Endothelial cell of umbilical vein (primary cell): ENCODE measurements at regions not wholly inside any gene's neighbourhood (a gene's known extent, or its start where the extent isn't known, plus 50 kb on each side); places are given as distances from the start of the nearest gene placed in this dataset.

Experiments used
- BruUV-seq: library from RNA; stranded (reverse); fragments of 400-500 nt; replicated peaks from 2 replicates; lab custom pipeline; 2021; lab: Mats Ljungman, UMichigan
- CTCF ChIA-PET: fragments of 300-600, 350-600 bp; sonication (Branson Sonifier 250); formaldehyde crosslinking; loops from one replicate; lab custom pipeline; 2021; ENCODE audit warnings: antibody characterized with exemption, inconsistent platforms; lab: Charles Lee
- POLR2A ChIA-PET: fragments of 300-600, 350-600 bp; sonication (Branson Sonifier 250); formaldehyde crosslinking; loops from one replicate; lab custom pipeline; 2021; ENCODE audit warnings: antibody characterized with exemption, inconsistent platforms; lab: Charles Lee
- DNase-seq: peaks from one replicate; pipeline ENCODE4 v3.0.0-alpha.2; 2011; ENCODE audit warnings: low read depth, low spot score
- FAIRE-seq: peaks from 2 replicates; lab custom pipeline; 2011; peaks lifted over from hg19 to GRCh38; lab: Jason Lieb, UNC
- H2AFZ ChIP-seq: 2 replicates; pipeline ENCODE4 v1.6.0; 2012; ENCODE audit warnings: low read depth, low read length, control low read depth, inconsistent platforms
- H3K27ac ChIP-seq: 2 replicates; pipeline ENCODE4 v1.5.1; 2011; ENCODE audit warnings: low read depth, mild to moderate bottlenecking, control low read depth, low read length, moderate library complexity; ENCODE audit not compliant: insufficient read depth
- H3K27me3 ChIP-seq, 2 experiments: 2 replicates each; pipeline versions ENCODE4 v1.6.0 to v1.6.1; 2011; ENCODE audit warnings: low read length in 2 of 2, mixed read lengths in 1 of 2; ENCODE audit not compliant: control insufficient read depth in 2 of 2, insufficient read depth in 2 of 2
- H3K36me3 ChIP-seq, 2 experiments: 2 replicates in 1 of 2; 3 replicates in 1 of 2; pipeline ENCODE4 v1.5.1; 2011; ENCODE audit warnings: low read length in 2 of 2, mild to moderate bottlenecking in 1 of 2, moderate library complexity in 1 of 2; ENCODE audit not compliant: control insufficient read depth in 2 of 2, insufficient read depth in 2 of 2; ENCODE audit errors: extremely low read depth in 1 of 2
- H3K4me1 ChIP-seq: 3 replicates; pipeline ENCODE4 v1.5.1; 2011; ENCODE audit warnings: mild to moderate bottlenecking, low read length; ENCODE audit not compliant: control insufficient read depth, insufficient read depth; ENCODE audit errors: extremely low read depth
- H3K4me2 ChIP-seq: 2 replicates; pipeline ENCODE4 v1.6.1; 2011; ENCODE audit warnings: low read length, control low read depth, mixed read lengths; ENCODE audit not compliant: insufficient read depth
- H3K4me3 ChIP-seq, 3 experiments: fragments of 200-600 bp in 1 of 3; sonication (generic), shearing (Covaris generic) in 1 of 3; replicated peaks in 1 of 3; 2 replicates each; pipeline ENCODE4 v1.5.1; 2011 to 2016; ENCODE audit warnings: control low read depth in 3 of 3, low read length in 3 of 3, mild to moderate bottlenecking in 2 of 3, inconsistent platforms in 1 of 3, low read depth in 1 of 3, moderate library complexity in 1 of 3; ENCODE audit not compliant: insufficient read depth in 1 of 3
- H3K79me2 ChIP-seq: 2 replicates; pipeline ENCODE4 v1.6.0; 2012; ENCODE audit warnings: low read length, inconsistent platforms; ENCODE audit not compliant: control insufficient read depth, insufficient read depth
- H3K9ac ChIP-seq: replicated peaks from 2 replicates; pipeline ENCODE3; 2011; ENCODE audit warnings: low read length, control low read depth; ENCODE audit not compliant: insufficient read depth; ENCODE audit errors: extremely low read depth
- H3K9me1 ChIP-seq: replicated peaks from 3 replicates; pipeline ENCODE4 v1.6.0; 2011; ENCODE audit warnings: mild to moderate bottlenecking, low read length; ENCODE audit not compliant: control insufficient read depth, insufficient read depth; ENCODE audit errors: extremely low read depth
- H3K9me3 ChIP-seq: replicated peaks from 2 replicates; pipeline ENCODE4 v1.5.1; 2012; ENCODE audit warnings: low read length, inconsistent platforms; ENCODE audit not compliant: control insufficient read depth, insufficient read depth
- H4K20me1 ChIP-seq: replicated peaks from 2 replicates; pipeline ENCODE3; 2011; ENCODE audit warnings: mild to moderate bottlenecking, low read length; ENCODE audit not compliant: control insufficient read depth, insufficient read depth; ENCODE audit errors: extremely low read depth
- CTCF ChIP-seq, 2 donors: IDR thresholded peaks; 1 replicate in 1 of 2; 2 replicates in 1 of 2; pipeline ENCODE4 v1.5.1; 2011; ENCODE audit warnings: low read length in 2 of 2, mild to moderate bottlenecking in 2 of 2, moderate library complexity in 2 of 2, control low read depth in 1 of 2, inconsistent platforms in 1 of 2, low read depth in 1 of 2; ENCODE audit not compliant: insufficient read depth in 1 of 2; ENCODE audit errors: extremely low read depth in 1 of 2
- EZH2 ChIP-seq: IDR thresholded peaks from 2 replicates; pipeline ENCODE4 v1.6.1; 2012; ENCODE audit warnings: borderline replicate concordance, low read depth, mild to moderate bottlenecking, moderate library complexity, low read length, inconsistent platforms; ENCODE audit not compliant: severe bottlenecking
- GATA2 ChIP-seq: IDR thresholded peaks from 2 replicates; pipeline ENCODE4 v1.7.0; 2011; ENCODE audit warnings: low read depth, mild to moderate bottlenecking, moderate library complexity, mixed read lengths, low read length; ENCODE audit not compliant: insufficient read length, insufficient read depth
- JUN ChIP-seq: IDR thresholded peaks from 2 replicates; pipeline ENCODE4 v1.6.1; 2011; ENCODE audit warnings: borderline replicate concordance, low read depth; ENCODE audit not compliant: insufficient read length, insufficient read depth
- MAX ChIP-seq: IDR thresholded peaks from 2 replicates; pipeline ENCODE4 v1.6.1; 2011; ENCODE audit not compliant: insufficient read depth, insufficient read length
- POLR2AphosphoS5 ChIP-seq: IDR thresholded peaks from 2 replicates; pipeline ENCODE4 v1.6.1; 2012; ENCODE audit warnings: low read depth, mild to moderate bottlenecking, control low read depth, low read length, moderate library complexity; ENCODE audit not compliant: insufficient read depth
- dilution Hi-C: fragments of 300-500 bp; cut with MboI; formaldehyde crosslinking; loops from one replicate; pipeline ENCODE4 v1.15.0; 2019; ENCODE audit warnings: low sequenced_read_pairs; ENCODE audit not compliant: extremely low pct_ligation_motif_present
- intact Hi-C: fragments of 100-400 bp; cut with micrococcal nuclease; formaldehyde crosslinking; loops from one replicate; pipeline ENCODE4 v1.10.0; 2022

GRCh38 chr11:133698654-133699053 lies 146.7 kb downstream of the SPATA19 start:
- H3K9ac ChIP-seq: no peak overlapping the region
- dilution Hi-C loops: no loop called here
- no peaks in the 10 kb centered on the region for H4K20me1 ChIP-seq
- H3K36me3 ChIP-seq: no peaks in the 10 kb centered on the region
- DNase-seq: no peak
- no peak overlapping the region for H3K4me3 ChIP-seq
- no peaks in the 10 kb centered on the region for H3K9me1 ChIP-seq
- intact Hi-C loops: no loop called here
- CTCF ChIA-PET: interaction anchor here (1.5 kb wide), 1 partner anchor 12 kb away, joined by 3 read pairs; no protein-coding TSS in a partner anchor
- no peak for TF ChIP-seq MAX
- TF ChIP-seq GATA2: no peak
- TF ChIP-seq EZH2: no peak
- TF ChIP-seq POLR2AphosphoS5: no peak
- TF ChIP-seq CTCF (IDR thresholded peaks at IDR 0.05; ENCODE audit: extremely low read depth in 1 of 2, insufficient read depth in 1 of 2, low read depth in 1 of 2, low read length in 2 of 2): no peak
- TF ChIP-seq JUN: no peak
- no peaks in the 10 kb centered on the region for H3K27me3 ChIP-seq
- no peak for FAIRE-seq
- POLR2A ChIA-PET: no interaction called here
- H3K79me2 ChIP-seq: no peaks in the 10 kb centered on the region
- no peak overlapping the region for H3K27ac ChIP-seq
- H3K4me2 ChIP-seq: no peak overlapping the region
- no TSS peak for BruUV-seq
- no peak overlapping the region for H2AFZ ChIP-seq
- H3K4me1 ChIP-seq: no peaks in the 10 kb centered on the region
- H3K9me3 ChIP-seq: peaks cover 4% of the 10 kb centered on the region
